ENCODE measurements at regions not wholly inside any gene's neighbourhood (a gene's known extent, or its start where the extent isn't known, plus 50 kb on each side); places are given as distances from the start of the nearest gene placed in this dataset.

- Histone ChIP-seq H4K20me1 (ENCODE audit: insufficient read depth) (no peaks in the 10 kb centered on the region), H3K4me2 (ENCODE audit: low read length) (no peak overlapping the region), H3K79me2 (ENCODE audit: insufficient read depth, low read length) (no peaks in the 10 kb centered on the region), H3K4me3 (replicated peaks in 1 of 2; ENCODE audit: low read depth in 1 of 2, low read length in 2 of 2) (no peak overlapping the region), H3K4me1 (ENCODE audit: control insufficient read depth in 1 of 2, insufficient read depth in 2 of 2, low read length in 2 of 2) (no peaks in the 10 kb centered on the region), H3K27ac (ENCODE audit: low read depth, low read length) (no peak overlapping the region), H3K27me3 (ENCODE audit: insufficient read depth, low read length) (no peaks in the 10 kb centered on the region), H3K9me2 (ENCODE audit: insufficient read depth) (no peaks in the 10 kb centered on the region), H3K9me3 (ENCODE audit: control insufficient read depth in 1 of 2, insufficient read depth in 1 of 2, low read depth in 1 of 2, low read length in 2 of 2) (no peaks in the 10 kb centered on the region), H3K36me3 (ENCODE audit: control insufficient read depth in 1 of 2, insufficient read depth in 2 of 2, low read length in 2 of 2) (no peaks in the 10 kb centered on the region), H3K9ac (ENCODE audit: low read length) (no peak overlapping the region), H2AFZ (ENCODE audit: low read depth, low read length, poor library complexity, severe bottlenecking) (no peak overlapping the region)
- ATAC-seq = no peak
- intact Hi-C loops (cut with micrococcal nuclease) = no loop called here
- ChIA-PET RAD21 (ENCODE audit: low non-redundant PET in 1 of 2, low total read pairs in 2 of 2, uncharacterized antibody in 2 of 2, unreplicated experiment in 2 of 2) (no interaction called here), POLR2A (no interaction called here), CTCF (no interaction called here)
- TF ChIP-seq, protein P1, sequence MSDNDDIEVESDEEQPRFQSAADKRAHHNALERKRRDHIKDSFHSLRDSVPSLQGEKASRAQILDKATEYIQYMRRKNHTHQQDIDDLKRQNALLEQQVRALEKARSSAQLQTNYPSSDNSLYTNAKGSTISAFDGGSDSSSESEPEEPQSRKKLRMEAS (IDR thresholded peaks at IDR 0.05) = no peak
- TF ChIP-seq EGR1 (IDR thresholded peaks at IDR 0.05; ENCODE audit: low read depth) = no peak
- TF ChIP-seq POLR2A (IDR thresholded peaks at IDR 0.05; ENCODE audit: borderline replicate concordance, extremely low read depth, insufficient read depth, insufficient read length) = no peak
- no peak for TF ChIP-seq JUND (IDR thresholded peaks at IDR 0.05)
- no peak for TF ChIP-seq EZH2phosphoT487 (IDR thresholded peaks at IDR 0.05; ENCODE audit: borderline replicate concordance)
- TF ChIP-seq ZBTB33 (IDR thresholded peaks at IDR 0.05; ENCODE audit: extremely low read depth, insufficient replicate concordance, low read length) = no peak
- TF ChIP-seq, protein P2, sequence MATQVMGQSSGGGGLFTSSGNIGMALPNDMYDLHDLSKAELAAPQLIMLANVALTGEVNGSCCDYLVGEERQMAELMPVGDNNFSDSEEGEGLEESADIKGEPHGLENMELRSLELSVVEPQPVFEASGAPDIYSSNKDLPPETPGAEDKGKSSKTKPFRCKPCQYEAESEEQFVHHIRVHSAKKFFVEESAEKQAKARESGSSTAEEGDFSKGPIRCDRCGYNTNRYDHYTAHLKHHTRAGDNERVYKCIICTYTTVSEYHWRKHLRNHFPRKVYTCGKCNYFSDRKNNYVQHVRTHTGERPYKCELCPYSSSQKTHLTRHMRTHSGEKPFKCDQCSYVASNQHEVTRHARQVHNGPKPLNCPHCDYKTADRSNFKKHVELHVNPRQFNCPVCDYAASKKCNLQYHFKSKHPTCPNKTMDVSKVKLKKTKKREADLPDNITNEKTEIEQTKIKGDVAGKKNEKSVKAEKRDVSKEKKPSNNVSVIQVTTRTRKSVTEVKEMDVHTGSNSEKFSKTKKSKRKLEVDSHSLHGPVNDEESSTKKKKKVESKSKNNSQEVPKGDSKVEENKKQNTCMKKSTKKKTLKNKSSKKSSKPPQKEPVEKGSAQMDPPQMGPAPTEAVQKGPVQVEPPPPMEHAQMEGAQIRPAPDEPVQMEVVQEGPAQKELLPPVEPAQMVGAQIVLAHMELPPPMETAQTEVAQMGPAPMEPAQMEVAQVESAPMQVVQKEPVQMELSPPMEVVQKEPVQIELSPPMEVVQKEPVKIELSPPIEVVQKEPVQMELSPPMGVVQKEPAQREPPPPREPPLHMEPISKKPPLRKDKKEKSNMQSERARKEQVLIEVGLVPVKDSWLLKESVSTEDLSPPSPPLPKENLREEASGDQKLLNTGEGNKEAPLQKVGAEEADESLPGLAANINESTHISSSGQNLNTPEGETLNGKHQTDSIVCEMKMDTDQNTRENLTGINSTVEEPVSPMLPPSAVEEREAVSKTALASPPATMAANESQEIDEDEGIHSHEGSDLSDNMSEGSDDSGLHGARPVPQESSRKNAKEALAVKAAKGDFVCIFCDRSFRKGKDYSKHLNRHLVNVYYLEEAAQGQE (IDR thresholded peaks at IDR 0.05; ENCODE audit: low read depth) = no peak
- no peak for TF ChIP-seq TCF7L2 (IDR thresholded peaks at IDR 0.05; ENCODE audit: borderline replicate concordance, extremely low read depth, insufficient read depth, insufficient read length)
- TF ChIP-seq RAD21 (IDR thresholded peaks at IDR 0.05; ENCODE audit: low read depth) = no peak
- no peak for TF ChIP-seq SRF (IDR thresholded peaks at IDR 0.05; ENCODE audit: low read depth)
- TF ChIP-seq POLR2AphosphoS5 (IDR thresholded peaks at IDR 0.05; ENCODE audit: low read depth, low read length) = no peak
- no peak for TF ChIP-seq YY1 (IDR thresholded peaks at IDR 0.05; ENCODE audit: extremely low read depth, insufficient replicate concordance, low read depth, low read length)
- BruUV-seq (replicated peaks) = no TSS peak
- DNase-seq (ENCODE audit: low read depth, low spot score) = no peak
Observed at GRCh38 chr13:104376588-104376987, 1310.4 kb upstream of the SLC10A2 start.

Measured in HCT116 (cell line).